Epidermal melanocyte (primary cell): ENCODE measurements at regions not wholly inside any gene's neighbourhood (a gene's known extent, or its start where the extent isn't known, plus 50 kb on each side); places are given as distances from the start of the nearest gene placed in this dataset.

Experiments
- DNase-seq: peaks from one replicate; pipeline ENCODE4 v3.0.0; 2011; ENCODE audit warnings: low spot score; ENCODE audit not compliant: insufficient read length

DNA sequence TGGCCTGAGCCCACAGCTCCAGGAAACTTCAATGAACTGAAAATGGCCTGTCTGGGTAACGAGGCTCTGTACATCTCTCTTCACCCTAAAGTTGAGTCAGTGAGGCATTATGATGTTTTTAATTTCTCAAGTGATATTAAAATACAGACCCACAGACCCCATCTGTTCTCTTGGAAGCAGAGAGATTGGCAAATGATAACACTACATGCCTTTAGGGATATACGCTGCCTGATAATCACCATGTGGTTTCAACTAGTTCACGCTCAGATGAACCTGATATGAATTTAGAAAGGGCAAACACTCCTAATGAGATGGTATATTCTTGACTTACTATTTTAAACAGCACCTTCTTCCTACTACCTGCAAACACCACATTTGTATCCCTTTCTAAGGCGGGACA lies 127.5 kb downstream of the RFC3 start:
- DNase-seq = no peak

DNA sequence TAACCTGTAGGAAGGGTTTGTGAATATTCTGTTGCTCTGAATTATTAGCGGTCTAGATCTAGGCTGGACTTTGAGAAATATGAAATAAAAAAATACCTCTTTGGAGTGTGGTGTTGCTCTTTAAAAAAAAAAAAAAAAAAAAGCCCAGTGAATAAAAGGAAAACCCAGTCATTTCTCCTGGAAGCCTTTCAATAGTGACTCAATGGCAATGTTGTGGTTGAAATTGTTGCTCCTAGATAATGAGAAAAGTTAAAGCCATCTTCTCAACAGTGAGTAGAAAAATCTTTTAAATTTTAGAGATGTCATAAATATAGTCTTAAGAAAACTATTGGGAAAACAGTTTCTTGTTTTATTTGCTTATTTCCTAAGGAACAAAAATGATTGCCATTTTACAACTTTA lies 135.3 kb downstream of the RFC3 start:
- no peak for DNase-seq

DNA sequence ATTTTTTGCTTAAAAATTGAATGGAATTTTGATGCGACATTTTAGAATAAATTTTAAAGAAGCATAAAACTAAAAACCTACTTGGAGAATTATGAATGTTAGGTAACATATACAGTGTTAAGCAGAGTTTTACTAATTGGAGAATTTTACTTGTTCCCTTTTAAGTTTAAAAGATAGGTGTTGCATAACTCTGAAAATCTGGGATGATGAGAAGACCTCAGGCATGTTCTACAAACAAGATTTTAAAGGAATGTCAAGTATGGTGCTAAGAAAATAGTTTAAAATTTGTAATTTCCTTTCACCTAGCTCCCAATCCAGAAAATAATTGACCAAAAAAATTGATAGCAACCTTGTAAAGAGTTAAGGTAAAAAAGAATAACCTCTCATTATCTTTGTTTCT lies 135.8 kb downstream of the RFC3 start:
- no peak for DNase-seq

DNA sequence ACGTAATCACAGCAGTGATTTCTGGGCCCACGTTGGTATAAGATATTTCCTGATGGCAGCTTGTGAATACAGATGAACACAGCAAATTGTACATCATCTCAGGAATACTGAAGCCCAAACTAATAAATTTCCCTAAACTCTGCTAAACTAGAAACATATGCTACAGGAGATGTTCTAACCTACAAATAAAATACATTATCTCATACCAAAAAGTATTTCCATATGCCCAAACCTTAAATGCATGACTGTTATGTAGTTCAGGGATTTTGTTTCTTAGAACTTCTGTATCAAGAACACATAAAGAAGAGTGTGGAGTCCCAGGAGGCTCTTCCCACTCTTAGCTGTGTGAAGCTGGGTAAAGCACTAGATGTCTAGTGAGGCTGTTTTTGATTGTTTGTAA lies 138.4 kb downstream of the RFC3 start:
- DNase-seq = no peak

DNA sequence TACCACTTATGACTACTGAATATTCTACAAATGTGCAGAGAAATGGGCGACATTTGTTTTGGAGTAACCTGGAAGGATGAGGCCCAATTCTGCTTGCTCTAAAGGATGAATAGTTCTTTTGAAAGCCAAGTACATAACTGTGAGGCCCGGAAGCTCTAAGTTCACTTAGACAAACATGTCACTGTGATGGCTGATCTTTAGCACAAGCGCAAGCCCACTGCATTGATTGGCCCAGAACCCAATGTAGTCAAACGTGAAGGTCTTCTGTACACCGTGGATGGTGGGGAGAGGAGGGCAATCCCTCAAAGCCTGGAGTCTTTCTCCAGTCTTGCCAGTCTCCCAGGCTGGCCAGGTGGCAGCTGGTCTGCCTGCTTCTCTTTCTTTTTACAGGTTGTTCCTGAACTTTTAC lies 139.6 kb downstream of the RFC3 start:
- no peak for DNase-seq

DNA sequence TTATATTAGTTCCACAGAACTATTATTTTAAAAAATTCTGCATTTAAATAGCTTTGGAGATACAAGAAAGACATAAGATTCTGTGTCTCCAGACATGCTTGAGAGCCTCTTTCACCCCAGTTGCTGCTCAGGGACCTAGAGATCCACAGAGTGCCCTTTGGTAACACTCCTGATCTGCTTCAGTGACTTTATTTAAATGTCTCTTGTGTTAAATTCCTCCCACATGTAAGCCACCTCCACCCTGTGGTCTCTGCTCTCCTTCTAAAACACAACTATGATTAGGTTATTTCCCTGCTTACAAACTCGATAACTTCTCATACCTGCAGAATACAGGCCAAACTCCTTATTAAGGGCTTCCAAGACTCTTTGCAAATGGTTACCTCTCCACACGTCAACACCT lies 141.0 kb downstream of the RFC3 start:
- no peak for DNase-seq

DNA sequence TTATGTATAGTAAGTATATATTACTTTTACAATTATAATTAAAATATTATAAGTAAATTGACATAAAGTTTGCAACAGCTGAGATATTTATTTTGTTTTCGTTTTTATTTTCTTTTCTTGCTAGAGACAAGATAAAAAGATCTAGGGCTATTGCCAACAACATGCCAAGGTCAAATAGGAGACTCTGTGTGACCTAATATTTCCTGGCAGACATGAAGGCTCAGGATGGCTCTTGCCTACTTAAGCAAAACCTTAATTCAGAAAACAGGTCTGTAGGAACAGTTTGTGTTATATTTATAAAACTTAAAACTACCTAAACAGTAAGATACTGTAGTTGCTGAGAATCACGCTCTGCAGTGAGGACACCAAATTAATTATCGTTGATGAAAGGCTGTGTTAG lies 145.2 kb downstream of the RFC3 start:
- no peak for DNase-seq

DNA sequence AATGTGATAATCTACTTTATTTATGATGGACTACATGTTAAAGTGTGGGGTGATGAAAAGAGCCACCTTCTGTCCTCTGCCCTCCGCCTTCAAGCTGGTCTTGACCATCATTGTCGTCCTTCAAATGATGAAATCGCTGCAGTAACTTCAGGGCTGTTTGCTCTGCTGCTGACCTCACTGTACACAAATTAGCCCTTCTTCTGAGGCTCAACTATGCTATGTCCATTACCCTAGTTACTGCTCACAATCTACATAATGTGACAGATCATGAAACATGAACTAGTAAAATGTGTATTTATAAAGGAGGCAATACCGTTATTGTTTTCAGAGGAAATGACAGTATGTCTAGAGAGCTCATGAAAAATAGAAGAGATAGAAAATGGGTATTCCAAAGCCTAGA lies 145.9 kb downstream of the RFC3 start:
- DNase-seq = no peak

DNA sequence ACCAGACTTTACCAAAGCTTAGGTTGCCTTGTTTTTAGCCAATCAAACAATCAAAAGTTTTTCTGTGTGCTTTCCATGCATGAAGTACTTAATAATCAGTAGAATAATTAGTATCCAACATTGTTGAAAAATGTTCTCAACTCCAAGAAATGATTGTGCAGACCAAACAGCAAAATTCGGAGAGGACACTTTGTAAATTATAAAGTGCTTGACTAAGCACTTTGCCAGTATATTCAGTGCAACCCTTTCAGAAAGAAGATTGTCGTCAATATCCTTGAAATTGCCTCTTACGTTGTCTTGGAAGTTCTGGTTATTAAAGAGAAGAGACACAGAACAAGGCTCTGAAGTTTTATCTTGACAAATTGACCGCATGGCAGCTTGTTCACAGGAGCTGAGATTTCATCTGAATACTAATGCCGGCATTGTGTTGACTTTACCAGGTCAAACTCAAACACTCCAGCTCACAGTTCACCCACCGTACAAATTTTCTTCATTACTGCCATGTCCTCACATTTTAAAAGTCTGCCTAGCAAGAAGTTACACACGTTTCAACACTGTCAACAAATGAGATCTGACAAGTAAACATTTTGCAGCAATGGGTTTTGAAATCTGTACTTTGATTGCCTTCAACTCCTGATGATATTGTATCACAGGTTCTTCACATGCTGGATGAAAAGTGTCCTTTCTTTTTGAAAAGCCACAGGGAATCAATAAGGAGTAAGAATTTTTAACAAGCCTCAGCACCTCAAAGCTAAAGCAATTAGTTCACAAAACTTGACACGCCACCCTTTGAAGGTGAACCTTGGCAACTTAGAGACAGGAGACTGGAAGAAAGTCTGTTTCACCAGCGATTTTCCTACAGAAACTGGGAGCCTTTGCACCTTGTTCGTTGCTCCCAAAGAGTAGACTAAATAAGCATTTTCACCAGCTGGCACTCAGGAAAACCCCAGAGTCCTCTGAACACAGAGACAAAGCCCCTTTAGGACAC lies 150.9 kb downstream of the RFC3 start:
- DNase-seq = no peak

DNA sequence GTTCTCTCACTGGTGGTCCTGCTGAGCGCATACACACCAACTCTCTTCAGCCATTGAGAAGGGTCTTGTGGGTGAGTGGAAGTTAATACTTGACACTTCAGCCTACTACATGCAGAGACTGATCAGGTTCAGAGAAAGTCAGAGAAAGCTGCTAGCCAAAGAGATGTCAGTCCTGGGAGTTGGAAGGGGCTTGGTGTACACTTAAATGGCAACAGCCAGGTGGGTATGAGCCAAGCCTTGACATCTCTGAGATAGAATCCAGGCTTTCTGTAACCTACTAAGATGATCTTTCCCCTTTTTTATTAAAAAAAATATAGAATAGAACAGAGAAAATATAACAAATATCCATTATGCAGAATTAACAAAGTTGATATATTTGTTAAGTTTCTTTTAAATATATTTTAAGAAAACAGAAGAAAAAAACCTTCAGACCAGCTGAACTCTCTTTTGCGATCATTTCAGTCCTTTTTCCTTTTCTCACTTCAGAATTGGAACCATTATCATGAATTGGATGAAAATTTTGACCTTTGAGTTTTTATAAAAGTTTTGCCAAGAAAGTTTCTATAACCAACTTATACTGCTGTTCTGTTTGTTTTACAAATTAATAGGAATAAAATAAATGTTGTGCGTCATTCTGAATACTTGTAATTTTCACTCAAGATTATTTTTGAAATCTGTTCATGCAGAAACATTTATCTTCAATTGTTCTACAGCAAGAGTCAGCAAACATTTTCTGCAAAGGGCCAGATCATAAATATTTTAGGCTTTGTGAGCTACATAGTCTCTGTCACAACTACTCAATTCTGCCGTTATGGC lies 153.0 kb downstream of the RFC3 start:
- DNase-seq = no peak

DNA sequence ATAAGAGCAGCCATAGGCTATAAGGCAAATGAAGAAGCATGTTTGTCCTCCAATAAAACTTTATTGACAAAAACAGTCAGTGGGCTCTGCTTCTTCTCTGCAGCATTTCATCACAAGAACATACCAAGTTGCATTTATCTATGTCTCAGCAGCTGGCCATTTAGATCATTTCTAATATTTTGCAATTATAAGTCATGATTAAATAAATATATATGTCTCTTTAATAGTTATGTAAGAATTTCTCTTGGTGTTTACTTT lies 153.5 kb downstream of the RFC3 start:
- DNase-seq = no peak

DNA sequence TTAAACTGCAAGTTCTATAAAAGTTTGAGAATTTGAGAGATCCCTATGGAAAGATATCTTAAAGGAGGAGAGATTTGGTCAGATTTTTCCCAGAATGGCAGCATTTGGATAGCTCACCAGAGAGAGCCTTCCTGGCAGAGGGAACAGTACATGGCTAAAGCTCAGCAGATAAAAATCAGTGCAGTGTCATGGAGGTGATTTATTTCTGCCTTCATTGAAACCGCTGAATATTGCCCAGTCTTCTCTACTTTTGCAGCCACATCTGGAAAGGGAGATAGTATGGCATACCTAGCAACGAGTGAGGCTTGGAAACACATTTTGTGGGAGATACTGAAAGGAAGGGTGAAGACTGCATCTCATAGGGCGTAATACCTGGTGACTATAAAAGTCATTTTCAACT lies 155.2 kb downstream of the RFC3 start:
- no peak for DNase-seq

DNA sequence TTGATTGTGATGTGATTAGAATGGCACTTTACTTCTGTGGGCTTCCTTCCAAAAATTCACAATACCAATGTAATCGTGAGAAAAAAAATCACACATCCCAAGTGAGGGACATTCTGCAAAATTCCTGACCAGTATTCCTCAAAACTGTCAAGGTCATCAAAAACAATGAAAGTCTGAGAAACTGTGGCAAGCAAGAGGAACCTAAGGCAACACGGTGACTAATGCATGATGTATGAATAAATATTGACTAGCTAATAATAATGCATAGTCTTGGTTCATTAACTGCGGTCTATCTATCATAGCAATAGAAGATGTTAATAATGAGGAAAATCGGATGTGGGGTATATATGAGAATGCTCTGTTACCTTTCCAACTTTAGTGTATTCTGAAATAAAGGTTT lies 159.0 kb downstream of the RFC3 start:
- DNase-seq = no peak

DNA sequence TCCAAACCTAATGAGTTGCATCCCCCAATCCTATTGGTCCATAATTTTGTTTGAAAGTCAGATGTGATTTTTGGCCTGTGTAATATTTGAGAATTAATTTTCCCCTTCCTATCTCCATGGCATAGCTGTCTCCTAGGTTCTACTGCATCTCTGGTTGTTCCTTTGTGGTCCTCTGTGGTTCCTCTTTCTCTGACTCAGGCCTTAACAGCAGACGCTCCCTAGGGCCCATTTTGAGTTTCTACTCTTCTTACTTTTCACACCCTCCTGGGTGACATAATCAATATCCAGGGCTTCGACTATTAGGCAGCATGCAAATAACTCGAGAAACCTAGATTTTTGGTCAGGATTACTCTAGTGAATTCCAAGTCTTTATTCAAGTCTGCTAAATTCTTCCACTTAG lies 160.7 kb downstream of the RFC3 start:
- DNase-seq = no peak

DNA sequence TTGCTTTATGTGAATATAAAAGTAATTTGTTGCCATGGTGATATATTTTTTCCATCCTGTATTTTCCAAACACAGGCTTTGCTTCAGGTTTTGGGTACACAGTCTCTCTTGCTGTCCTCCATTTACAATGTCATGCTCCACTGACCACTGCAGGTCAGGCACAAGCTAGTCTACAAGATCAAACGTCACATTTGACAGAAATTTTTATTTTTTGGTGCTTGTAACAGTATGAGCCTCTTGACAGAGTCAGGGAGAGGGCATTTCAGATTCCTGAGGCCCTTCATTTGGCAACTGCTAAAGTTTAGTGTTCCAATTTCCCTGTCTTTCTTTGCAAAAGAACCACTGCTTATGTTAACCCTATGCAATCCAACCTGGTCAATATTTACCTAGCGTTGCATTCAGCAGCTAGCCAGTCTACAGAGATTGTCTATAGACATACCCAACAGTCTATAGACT lies 175.0 kb downstream of the RFC3 start:
- no peak for DNase-seq

DNA sequence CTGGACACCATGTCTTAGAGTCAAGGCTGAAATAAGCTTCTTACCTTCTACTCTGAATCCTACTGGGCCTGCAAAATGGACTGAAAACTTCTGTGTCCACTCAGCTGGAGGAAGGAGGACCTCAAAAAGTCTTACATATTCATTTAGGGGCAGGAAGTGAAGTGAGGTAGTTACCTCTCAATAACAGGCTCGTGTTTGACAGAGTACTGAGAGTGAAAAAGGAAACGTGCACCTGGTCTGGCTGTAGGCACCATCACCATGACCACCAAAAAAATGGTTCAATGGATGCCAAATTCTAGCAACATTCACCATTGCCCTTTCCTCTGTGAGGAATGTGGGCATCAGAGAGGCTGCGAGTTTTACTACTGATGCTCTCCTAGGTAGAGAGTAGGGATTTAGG lies 176.2 kb downstream of the RFC3 start:
- DNase-seq = no peak

DNA sequence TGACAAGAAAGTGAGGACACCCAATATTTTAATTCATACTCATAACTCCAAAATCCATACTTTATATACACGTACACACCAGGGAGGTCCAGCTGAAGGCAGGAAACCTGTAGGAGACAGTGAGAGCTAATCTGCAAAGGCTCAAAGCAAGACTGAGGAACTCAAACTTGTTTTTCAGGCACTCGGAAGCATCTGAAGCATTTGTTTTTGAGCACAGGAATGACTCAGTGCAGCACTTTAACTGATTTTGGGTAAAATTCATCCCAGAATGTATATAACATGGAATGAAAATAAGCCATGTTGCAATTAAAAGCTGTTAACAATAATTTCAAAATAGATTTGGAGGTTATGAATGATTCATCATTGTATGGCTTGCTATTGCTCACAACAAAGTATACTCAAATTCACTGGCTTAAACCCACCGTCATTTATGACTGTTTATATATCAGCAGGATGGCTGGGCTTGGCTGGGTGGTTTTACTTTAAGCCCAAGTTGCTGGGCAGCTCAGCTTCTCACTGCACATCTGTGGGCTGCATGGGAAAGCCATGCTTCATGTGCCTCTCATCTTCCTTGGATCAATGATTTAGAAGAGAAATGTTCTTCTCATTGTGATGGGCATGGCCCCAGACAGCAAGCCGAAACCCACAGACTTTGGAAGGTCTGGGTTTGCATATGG lies 177.0 kb downstream of the RFC3 start:
- no peak for DNase-seq

DNA sequence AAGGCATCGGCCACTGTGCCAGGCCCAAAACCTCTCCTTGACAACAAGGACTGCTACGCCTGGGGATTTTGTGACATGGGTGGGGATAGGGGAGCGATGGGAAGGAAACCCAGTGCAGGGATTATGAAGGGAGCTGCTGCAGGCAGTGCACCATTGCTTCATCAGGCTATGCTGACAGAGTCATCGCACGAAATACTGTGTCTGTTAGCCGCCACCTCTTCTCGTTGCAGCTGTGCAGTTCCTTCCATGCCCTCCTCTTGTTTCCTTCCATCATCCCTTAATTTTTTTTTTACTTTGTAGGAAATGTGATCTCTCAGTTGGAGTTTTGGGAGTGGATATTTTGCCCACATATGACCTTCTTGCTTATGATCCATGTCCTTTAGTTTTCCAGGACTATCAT lies 178.7 kb downstream of the RFC3 start:
- DNase-seq = no peak

DNA sequence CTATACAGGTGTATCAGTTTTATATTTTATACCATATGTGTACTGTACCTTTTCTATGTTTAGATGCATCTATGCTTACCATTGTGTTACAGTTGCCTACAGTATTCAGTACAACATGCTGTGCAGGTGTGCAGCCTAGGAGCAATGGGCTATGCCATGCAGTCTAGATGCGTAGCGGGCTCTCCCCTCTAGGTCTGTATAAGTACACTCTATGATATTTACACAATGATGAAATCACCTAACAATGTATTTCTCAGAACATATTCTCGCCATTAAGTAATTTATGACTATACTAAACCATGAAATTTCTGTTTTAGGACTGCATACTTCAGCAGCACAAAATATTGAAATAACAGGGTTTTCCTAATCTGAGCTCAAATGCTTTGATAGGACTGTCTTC lies 179.6 kb downstream of the RFC3 start:
- DNase-seq = no peak

DNA sequence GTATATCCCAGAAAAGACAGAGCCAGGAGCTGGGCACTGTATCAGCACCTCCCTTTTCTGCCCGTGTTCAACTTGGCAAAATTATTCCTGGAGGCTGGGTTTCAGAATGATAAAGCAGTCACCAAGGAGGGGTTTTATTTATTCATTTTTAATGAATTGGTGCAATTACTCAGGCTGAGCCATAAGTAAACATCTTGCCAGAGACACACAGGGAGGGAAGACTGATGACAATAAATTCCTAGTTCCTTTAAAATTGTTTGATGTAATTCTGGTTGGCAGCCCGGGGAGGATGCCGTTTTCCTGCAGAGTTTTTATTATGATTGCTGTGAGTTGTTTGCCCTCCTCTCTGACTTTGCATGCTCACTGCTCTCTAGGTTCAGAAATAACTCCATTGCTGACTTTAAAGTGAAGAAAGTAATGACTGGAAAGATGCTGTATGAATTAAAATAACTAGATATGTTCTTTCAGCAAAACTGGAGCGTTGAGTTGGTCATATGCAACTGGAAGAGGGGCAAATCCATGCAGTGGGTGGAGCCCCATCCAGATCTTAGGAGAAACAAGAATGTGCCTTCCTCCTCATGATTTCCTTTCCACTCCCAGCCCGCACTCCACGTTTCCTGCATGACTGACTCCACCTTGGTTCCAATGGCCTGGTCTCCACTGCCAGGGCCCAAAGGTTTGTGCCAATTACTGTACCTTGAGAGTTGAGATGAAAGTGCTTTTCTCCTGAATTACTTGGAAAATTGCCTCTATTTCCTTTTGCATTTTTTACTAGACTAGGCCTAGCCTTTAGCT lies 182.1 kb downstream of the RFC3 start:
- no peak for DNase-seq

DNA sequence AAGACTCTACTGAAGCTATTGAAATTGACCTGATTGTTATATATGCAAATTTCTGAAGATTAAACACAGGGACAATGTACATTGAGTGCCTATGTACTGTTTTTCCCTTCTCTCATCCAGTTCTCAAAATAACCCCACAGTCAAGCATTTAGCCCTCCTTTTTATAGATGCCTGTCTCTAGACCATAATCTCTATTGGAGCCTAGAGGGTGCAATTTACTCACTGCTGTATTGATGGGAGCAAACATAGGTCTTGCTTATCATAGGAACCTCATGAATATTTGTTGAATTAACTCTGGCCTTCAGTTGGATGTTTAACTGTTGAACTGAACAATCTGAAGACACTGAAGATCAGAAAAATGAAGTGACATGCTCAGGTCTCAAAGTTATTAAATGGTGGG lies 183.0 kb downstream of the RFC3 start:
- no peak for DNase-seq
